ENCODE measurements at regions not wholly inside any gene's neighbourhood (a gene's known extent, or its start where the extent isn't known, plus 50 kb on each side); places are given as distances from the start of the nearest gene placed in this dataset.

- Histone ChIP-seq H3K9me3 (no peaks in the 10 kb centered on the region; the same call in 1 of the 2 replicates), H3K36me3 (no peaks in the 10 kb centered on the region), H3K4me1 (no peaks in the 10 kb centered on the region), H3K4me3 (ENCODE audit: low read depth, low read length) (no peak overlapping the region), H3K27me3 (no peaks in the 10 kb centered on the region)
- no peak for TF ChIP-seq CTCF (IDR thresholded peaks at IDR 0.05; ENCODE audit: low read depth, low read length)
- no peak for DNase-seq
Measured at GRCh38 chr6:121873595-121873994, 438.1 kb downstream of the GJA1 start.

GRCh38 chr6:121876721-121877120, 441.3 kb downstream of the GJA1 start:
- no peaks in the 10 kb centered on the region for H3K4me1 ChIP-seq
- no peaks in the 10 kb centered on the region for H3K27me3 ChIP-seq
- TF ChIP-seq CTCF (IDR thresholded peaks at IDR 0.05; ENCODE audit: low read depth, low read length) = no peak
- DNase-seq = no peak
- H3K4me3 ChIP-seq (ENCODE audit: low read depth, low read length) = no peak overlapping the region
- no peaks in the 10 kb centered on the region for H3K36me3 ChIP-seq
- no peaks in the 10 kb centered on the region; the same call in 1 of the 2 replicates for H3K9me3 ChIP-seq

GRCh38 chr6:121879149-121879548, 443.7 kb downstream of the GJA1 start:
- no peak for TF ChIP-seq CTCF (IDR thresholded peaks at IDR 0.05; ENCODE audit: low read depth, low read length)
- no peak for DNase-seq
- Histone ChIP-seq H3K9me3 (no peaks in the 10 kb centered on the region; the same call in 1 of the 2 replicates), H3K4me3 (ENCODE audit: low read depth, low read length) (no peak overlapping the region), H3K27me3 (no peaks in the 10 kb centered on the region), H3K4me1 (no peaks in the 10 kb centered on the region), H3K36me3 (no peaks in the 10 kb centered on the region)

GRCh38 chr6:121880831-121881230, 445.4 kb downstream of the GJA1 start:
- no peak overlapping the region for H3K4me3 ChIP-seq (ENCODE audit: low read depth, low read length)
- no peaks in the 10 kb centered on the region for H3K36me3 ChIP-seq
- H3K9me3 ChIP-seq = no peaks in the 10 kb centered on the region; the same call in 1 of the 2 replicates
- no peak for DNase-seq
- TF ChIP-seq CTCF (IDR thresholded peaks at IDR 0.05; ENCODE audit: low read depth, low read length) = no peak
- no peaks in the 10 kb centered on the region for H3K4me1 ChIP-seq
- no peaks in the 10 kb centered on the region for H3K27me3 ChIP-seq

GRCh38 chr6:121881974-121882667, 446.7 kb downstream of the GJA1 start:
- no peaks in the 10 kb centered on the region; the same call in 1 of the 2 replicates for H3K9me3 ChIP-seq
- no peak overlapping the region for H3K4me3 ChIP-seq (ENCODE audit: low read depth, low read length)
- no peak for DNase-seq
- H3K27me3 ChIP-seq = no peaks in the 10 kb centered on the region
- no peaks in the 10 kb centered on the region for H3K4me1 ChIP-seq
- H3K36me3 ChIP-seq = no peaks in the 10 kb centered on the region
- no peak for TF ChIP-seq CTCF (IDR thresholded peaks at IDR 0.05; ENCODE audit: low read depth, low read length)

- no peaks in the 10 kb centered on the region for H3K27me3 ChIP-seq
- H3K36me3 ChIP-seq = no peaks in the 10 kb centered on the region
- H3K4me3 ChIP-seq (ENCODE audit: low read depth, low read length) = no peak overlapping the region
- no peaks in the 10 kb centered on the region for H3K4me1 ChIP-seq
- DNase-seq = no peak
- no peak for TF ChIP-seq CTCF (IDR thresholded peaks at IDR 0.05; ENCODE audit: low read depth, low read length)
- H3K9me3 ChIP-seq = no peaks in the 10 kb centered on the region
Measured at GRCh38 chr6:121884091-121884490, 448.6 kb downstream of the GJA1 start.

Measured in BE2C (cell line).